Lower leg skin (tissue), 4 donors: ENCODE measurements at regions not wholly inside any gene's neighbourhood (a gene's known extent, or its start where the extent isn't known, plus 50 kb on each side); places are given as distances from the start of the nearest gene placed in this dataset.

Experiments
- DNase-seq, 2 donors: peaks; one replicate each; pipeline ENCODE4 v3.0.0-alpha.2; 2019; ENCODE audit warnings: low spot score in 2 of 2
- H3K4me3 ChIP-seq: fragments of 200-600 bp; sonication (generic); 2 replicates; pipeline ENCODE4 v1.5.1; 2017; ENCODE audit warnings: mild to moderate bottlenecking, low read depth; ENCODE audit not compliant: poor library complexity, severe bottlenecking
- CTCF ChIP-seq, 3 donors: fragments of 450-650 bp; IDR thresholded peaks; one replicate each; pipeline ENCODE4 v1.5.1; 2016; ENCODE audit warnings: antibody characterized with exemption in 3 of 3, mild to moderate bottlenecking in 3 of 3, moderate library complexity in 2 of 3
- POLR2A ChIP-seq, 2 donors: fragments of 450-650 bp; IDR thresholded peaks; one replicate each; pipeline ENCODE4 v1.6.1; 2016 to 2017; ENCODE audit warnings: antibody characterized with exemption in 2 of 2, mild to moderate bottlenecking in 1 of 2, moderate library complexity in 1 of 2
- WGBS, 2 donors: methylation state at CpG; one replicate each; pipeline ENCODE4 v1.1.5; 2018; 5-methylcytosine and 5-hydroxymethylcytosine counted together
- intact Hi-C: fragments of 100-400 bp; cut with DNase I; formaldehyde crosslinking; loops from one replicate; pipeline ENCODE4 v1.15.0; 2023; ENCODE audit warnings: low total_unique reads

GRCh38 chr13:108034909-108035410, 180.4 kb downstream of the LIG4 start:
- no peak for DNase-seq
- no peak for TF ChIP-seq CTCF (IDR thresholded peaks at IDR 0.05)
- no peak for TF ChIP-seq POLR2A (IDR thresholded peaks at IDR 0.05)
- WGBS, 2 donors = 86 to 91% methylated on average over 5 of the region's 5 CpGs
- intact Hi-C loops = no loop called here
- no peak overlapping the region for H3K4me3 ChIP-seq

DNA sequence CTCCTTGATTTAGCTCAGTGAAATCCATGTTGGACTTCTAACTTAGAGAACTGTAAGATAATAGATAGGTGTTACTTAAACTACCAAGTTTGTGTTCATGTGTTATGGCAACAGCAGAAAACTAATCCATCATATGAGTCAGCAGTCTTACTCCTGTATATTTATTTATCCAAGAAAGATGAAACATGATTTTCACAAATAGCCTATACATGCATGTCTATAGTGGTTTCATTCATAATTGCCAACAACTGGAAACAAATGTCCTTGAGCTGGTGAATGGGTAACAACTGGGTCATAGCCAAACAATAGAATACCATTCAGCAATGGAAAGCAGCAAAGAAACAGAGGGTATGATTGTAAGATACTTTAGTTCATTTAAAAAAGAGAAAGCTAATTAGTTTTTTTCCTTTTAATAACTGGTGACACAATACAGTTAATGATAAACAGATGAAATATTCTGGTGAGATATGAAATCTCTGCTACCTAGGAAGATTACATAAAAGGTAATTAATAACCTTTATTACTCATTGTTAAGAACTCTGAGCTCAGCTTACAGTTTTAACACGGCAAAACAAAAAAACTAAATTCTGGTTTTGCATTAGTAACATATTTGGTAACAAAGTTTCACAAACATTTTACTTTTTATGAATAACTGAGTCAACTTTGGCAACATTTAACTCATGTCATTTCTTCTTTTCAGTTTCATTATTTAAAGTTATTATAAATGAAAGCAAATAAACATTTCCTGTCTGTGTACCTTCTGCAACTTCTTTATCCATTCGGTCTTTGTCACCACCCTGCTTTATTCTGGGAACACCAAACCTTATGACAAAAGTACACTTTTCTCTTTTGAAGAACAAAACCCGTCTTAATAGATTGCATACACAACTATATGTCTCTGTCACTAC, 181.3 kb downstream of the LIG4 start:
- intact Hi-C loops = no loop called here
- 77 to 79% methylated on average over 3 of the region's 3 CpGs for WGBS, 2 donors
- DNase-seq = no peak
- H3K4me3 ChIP-seq = no peak overlapping the region
- TF ChIP-seq CTCF (IDR thresholded peaks at IDR 0.05) (no peak), POLR2A (IDR thresholded peaks at IDR 0.05) (no peak)

DNA sequence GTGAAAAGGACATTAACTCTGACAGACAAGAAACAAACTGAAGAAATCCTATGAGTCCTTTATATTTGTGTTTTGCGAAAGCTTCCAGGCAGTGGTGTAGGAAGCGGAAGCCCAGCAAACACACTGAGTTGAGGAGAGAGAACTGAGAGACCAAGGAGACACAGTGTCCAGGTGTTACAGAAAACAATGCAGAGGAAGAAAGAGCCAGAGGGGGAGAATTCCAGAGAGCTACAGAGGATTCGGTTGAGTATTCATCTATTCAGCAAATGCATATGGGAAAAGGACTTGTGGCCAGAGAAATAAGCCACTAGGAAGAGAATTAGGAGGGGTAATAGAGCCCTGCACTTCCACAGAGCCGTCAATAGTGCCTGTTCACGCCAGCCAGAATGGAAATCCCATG, 183.5 kb downstream of the LIG4 start:
- 61 to 68% methylated on average over 5 of the region's 5 CpGs for WGBS, 2 donors
- no peak for DNase-seq
- intact Hi-C loops = no loop called here
- TF ChIP-seq CTCF (IDR thresholded peaks at IDR 0.05) (no peak), POLR2A (IDR thresholded peaks at IDR 0.05) (no peak)
- H3K4me3 ChIP-seq = no peak overlapping the region

DNA sequence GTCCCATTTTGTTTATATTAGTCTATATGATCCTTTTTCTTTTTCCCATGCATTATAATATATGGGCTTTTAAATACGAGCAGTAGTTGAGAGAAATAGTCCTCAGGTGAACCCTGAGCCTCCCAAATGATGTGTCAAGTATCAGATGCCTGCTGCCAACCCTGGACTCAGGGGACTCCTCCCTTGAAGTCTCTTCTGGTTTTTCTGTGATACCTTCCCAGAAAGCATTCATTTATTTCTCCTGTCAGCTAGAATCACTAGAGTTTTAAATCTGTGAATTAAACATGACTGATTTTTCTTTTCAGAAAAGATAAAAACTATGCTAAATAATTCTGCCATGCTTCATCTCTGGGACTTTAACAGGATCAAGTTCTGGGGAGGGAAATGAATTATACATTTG, 184.6 kb downstream of the LIG4 start:
- intact Hi-C loops = no loop called here
- no peak for DNase-seq
- H3K4me3 ChIP-seq = no peak overlapping the region
- WGBS, 2 donors = 57 to 58% methylated on average over 1 of the region's 1 CpG
- TF ChIP-seq CTCF (IDR thresholded peaks at IDR 0.05) (no peak), POLR2A (IDR thresholded peaks at IDR 0.05) (no peak)

- DNase-seq = no peak
- TF ChIP-seq POLR2A (IDR thresholded peaks at IDR 0.05) = no peak
- TF ChIP-seq CTCF (IDR thresholded peaks at IDR 0.05) = no peak
- intact Hi-C loops = no loop called here
- whole genome bisulfite sequencing, 2 donors = 57 to 64% methylated on average over 3 of the region's 3 CpGs
- H3K4me3 ChIP-seq = no peak overlapping the region
Measured at GRCh38 chr13:108026680-108027410, 188.5 kb downstream of the LIG4 start.
